ENCODE measurements at regions not wholly inside any gene's neighbourhood (a gene's known extent, or its start where the extent isn't known, plus 50 kb on each side); places are given as distances from the start of the nearest gene placed in this dataset.

- H3K4me3 ChIP-seq (ENCODE audit: low read depth, low read length) = no peak overlapping the region
- DNase-seq (ENCODE audit: low read depth) = no peak
- no peak for TF ChIP-seq CTCF (IDR thresholded peaks at IDR 0.05; ENCODE audit: control insufficient read depth, extremely low read depth, insufficient read depth)
Measured at GRCh38 chr3:189049458-189050236, 122.1 kb upstream of the TPRG1 start.

GRCh38 chr3:189053322-189053721 is 118.4 kb upstream of the TPRG1 start:
- DNase-seq (ENCODE audit: low read depth) = no peak
- TF ChIP-seq CTCF (IDR thresholded peaks at IDR 0.05; ENCODE audit: control insufficient read depth, extremely low read depth, insufficient read depth) = no peak
- H3K4me3 ChIP-seq (ENCODE audit: low read depth, low read length) = no peak overlapping the region

- no peak overlapping the region for H3K4me3 ChIP-seq (ENCODE audit: low read depth, low read length)
- DNase-seq (ENCODE audit: low read depth) = no peak
- no peak for TF ChIP-seq CTCF (IDR thresholded peaks at IDR 0.05; ENCODE audit: control insufficient read depth, extremely low read depth, insufficient read depth)
Measured at GRCh38 chr3:189056646-189057335, 115.0 kb upstream of the TPRG1 start.

DNA sequence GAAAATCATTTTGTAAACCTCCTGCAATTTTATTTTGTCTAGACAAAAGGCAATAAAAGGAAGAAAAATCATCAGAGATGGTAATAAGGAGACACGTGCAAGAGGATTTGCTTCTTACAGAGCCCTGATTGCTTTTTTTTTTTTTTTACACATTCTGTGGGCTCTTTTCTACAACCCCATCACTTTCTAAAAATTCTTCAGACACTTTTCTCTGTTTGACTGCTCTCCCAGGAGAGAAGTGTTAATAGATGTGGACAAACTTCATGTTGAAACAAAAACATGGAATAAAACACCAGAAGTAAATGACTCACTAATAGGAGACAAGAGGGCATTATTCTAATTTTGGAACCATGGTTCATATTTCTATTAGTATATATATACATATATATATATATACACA is 114.4 kb upstream of the TPRG1 start:
- no peak for DNase-seq (ENCODE audit: low read depth)
- H3K4me3 ChIP-seq (ENCODE audit: low read depth, low read length) = no peak overlapping the region
- TF ChIP-seq CTCF (IDR thresholded peaks at IDR 0.05; ENCODE audit: control insufficient read depth, extremely low read depth, insufficient read depth) = no peak

GRCh38 chr3:189058071-189058470 is 113.7 kb upstream of the TPRG1 start:
- DNase-seq (ENCODE audit: low read depth) = no peak
- no peak overlapping the region for H3K4me3 ChIP-seq (ENCODE audit: low read depth, low read length)
- TF ChIP-seq CTCF (IDR thresholded peaks at IDR 0.05; ENCODE audit: control insufficient read depth, extremely low read depth, insufficient read depth) = no peak

- no peak for TF ChIP-seq CTCF (IDR thresholded peaks at IDR 0.05; ENCODE audit: control insufficient read depth, extremely low read depth, insufficient read depth)
- DNase-seq (ENCODE audit: low read depth) = no peak
- no peak overlapping the region for H3K4me3 ChIP-seq (ENCODE audit: low read depth, low read length)
Measured at GRCh38 chr3:189070965-189071364, 100.8 kb upstream of the TPRG1 start.

Measured in LNCaP clone FGC (cell line).